HepG2 (cell line): ENCODE measurements at regions not wholly inside any gene's neighbourhood (a gene's known extent, or its start where the extent isn't known, plus 50 kb on each side); places are given as distances from the start of the nearest gene placed in this dataset.

Source experiments
- ATAC-seq: fragments of 200-7000 bp; cut with Tn5 transposase; 3 replicates; pipeline ENCODE4 v1.9.1; 2020; ENCODE audit warnings: mild to moderate bottlenecking, moderate library complexity
- BruUV-seq: library from RNA; stranded (reverse); fragments of 400-500 nt; replicated peaks from 2 replicates; lab custom pipeline; 2021; lab: Mats Ljungman, UMichigan
- CTCF ChIA-PET: fragments of 300-600 bp; formaldehyde crosslinking; extraction: SDS; loops from one replicate; lab custom pipeline; 2021; ENCODE audit warnings: low total read pairs, inconsistent platforms, low intra/inter-chr PET ratio; lab: Yijun Ruan, JAX
- POLR2A ChIA-PET: fragments of 350-600 bp; sonication (Branson Sonifier 250); formaldehyde crosslinking; loops from one replicate; lab custom pipeline; 2020; ENCODE audit warnings: antibody characterized with exemption, inconsistent platforms; lab: Yijun Ruan, JAX
- DNase-seq: peaks from one replicate; pipeline ENCODE4 v3.0.0-alpha.2; 2015; ENCODE audit warnings: low spot score
- FAIRE-seq: peaks from 3 replicates; lab custom pipeline; 2011; peaks lifted over from hg19 to GRCh38; lab: Jason Lieb, UNC
- H2AFZ ChIP-seq: one replicate; pipeline ENCODE4 v1.6.1; 2011; ENCODE audit warnings: low read length, inconsistent platforms
- H3K27ac ChIP-seq: fragments of 300-600 bp; 3 replicates; pipeline ENCODE4 v1.8.0; 2011; ENCODE audit warnings: mixed run types, mild to moderate bottlenecking, mixed read lengths, low read length, inconsistent platforms; ENCODE audit not compliant: insufficient read depth; ENCODE audit errors: extremely low read length
- H3K27me3 ChIP-seq, 2 experiments: fragments of 200-600 bp in 1 of 2; 2 replicates in 1 of 2; 3 replicates in 1 of 2; pipeline versions ENCODE4 v1.6.0 to v1.8.0; 2011; ENCODE audit warnings: low read length in 2 of 2, mild to moderate bottlenecking in 2 of 2, moderate library complexity in 2 of 2, inconsistent platforms in 1 of 2; ENCODE audit not compliant: insufficient read depth in 2 of 2, control insufficient read depth in 1 of 2
- H3K36me3 ChIP-seq, 2 experiments: fragments of 200-600 bp in 1 of 2; replicated peaks in 1 of 2; 2 replicates in 1 of 2; 3 replicates in 1 of 2; pipeline versions ENCODE4 v1.5.1 to v1.8.0; 2011; ENCODE audit warnings: low read length in 2 of 2, inconsistent platforms in 1 of 2; ENCODE audit not compliant: insufficient read depth in 2 of 2, control insufficient read depth in 1 of 2
- H3K4me1 ChIP-seq: 2 replicates; pipeline ENCODE4 v1.5.1; 2012; ENCODE audit warnings: low read length, inconsistent platforms; ENCODE audit not compliant: insufficient read depth
- H3K4me2 ChIP-seq: 2 replicates; pipeline ENCODE4 v1.6.0; 2011; ENCODE audit warnings: low read depth, low read length, inconsistent platforms
- H3K4me3 ChIP-seq, 3 experiments: fragments of 200-600 bp in 1 of 3; sonication (generic), shearing (Covaris generic) in 1 of 3; replicated peaks in 1 of 3; 2 replicates each; pipeline ENCODE4 v1.5.1; 2011 to 2016; ENCODE audit warnings: low read length in 3 of 3, inconsistent platforms in 2 of 3, low read depth in 2 of 3, mild to moderate bottlenecking in 2 of 3, control low read depth in 1 of 3, mixed read lengths in 1 of 3; ENCODE audit not compliant: insufficient read depth in 1 of 3
- H3K79me2 ChIP-seq: one replicate; pipeline ENCODE4 v1.6.1; 2011; ENCODE audit warnings: low read length, inconsistent platforms; ENCODE audit not compliant: insufficient read depth
- H3K9ac ChIP-seq: 2 replicates; pipeline ENCODE4 v1.6.0; 2011; ENCODE audit warnings: mild to moderate bottlenecking, low read depth, low read length, inconsistent platforms; ENCODE audit not compliant: insufficient read depth
- H3K9me3 ChIP-seq: 2 replicates; pipeline ENCODE4 v1.5.1; 2012; ENCODE audit warnings: mild to moderate bottlenecking, low read length
- H4K20me1 ChIP-seq: 2 replicates; pipeline ENCODE4 v1.6.0; 2011; ENCODE audit warnings: inconsistent platforms, mild to moderate bottlenecking, low read length, moderate library complexity; ENCODE audit not compliant: insufficient read depth
- IRF1 ChIP-seq: sonication (generic); formaldehyde crosslinking; IDR thresholded peaks from 2 replicates; pipeline ENCODE4 v1.4.0; 2020; ENCODE audit warnings: low read depth, mild to moderate bottlenecking, missing genetic modification reagents
- JUN ChIP-seq: sonication (generic); formaldehyde crosslinking; IDR thresholded peaks from 2 replicates; pipeline ENCODE4 v1.4.0; 2020; ENCODE audit warnings: mild to moderate bottlenecking, missing genetic modification reagents
- MAFK ChIP-seq, 2 experiments: IDR thresholded peaks in 1 of 2; conservative IDR thresholded peaks in 1 of 2; 2 replicates each; pipeline ENCODE4 v1.6.1; 2011; ENCODE audit warnings: improper control_type of control experiment in 2 of 2, low read length in 2 of 2
- NRL ChIP-seq: sonication (generic); formaldehyde crosslinking; IDR thresholded peaks from 2 replicates; pipeline ENCODE4 v1.5.0; 2020; ENCODE audit warnings: missing genetic modification reagents, mild to moderate bottlenecking, moderate library complexity, borderline replicate concordance
- XBP1 ChIP-seq: sonication (generic); formaldehyde crosslinking; IDR thresholded peaks from 2 replicates; pipeline ENCODE4 v1.5.0; 2020; ENCODE audit warnings: missing genetic modification reagents
- ZEB1 ChIP-seq: IDR thresholded peaks from 2 replicates; pipeline ENCODE4 v1.6.1; 2012; ENCODE audit warnings: mild to moderate bottlenecking, low read depth, inconsistent platforms; ENCODE audit not compliant: insufficient replicate concordance
- ZFAT ChIP-seq: sonication (generic); formaldehyde crosslinking; conservative IDR thresholded peaks from 2 replicates; pipeline ENCODE4 v1.8.1; 2023; ENCODE audit warnings: missing genetic modification reagents, inconsistent platforms
- ZNF253 ChIP-seq: sonication (generic); formaldehyde crosslinking; IDR thresholded peaks from 2 replicates; pipeline ENCODE4 v1.8.0; 2022; ENCODE audit warnings: mild to moderate bottlenecking, missing genetic modification reagents, borderline replicate concordance
- WGBS: methylation state at CpG from one replicate; pipeline ENCODE4 v1.1.6; 2017; ENCODE audit warnings: low lambda C conversion rate; 5-methylcytosine and 5-hydroxymethylcytosine counted together
- in situ Hi-C: cut with HindIII; loops from 2 replicates; pipeline ENCODE4 v1.10.0; 2017; ENCODE audit warnings: low pct_unique_long_range_greater_than_20kb; ENCODE audit not compliant: extremely low pct_ligation_motif_present
- intact Hi-C: fragments of 100-400 bp; cut with micrococcal nuclease; formaldehyde crosslinking; loops from one replicate; pipeline ENCODE4 v1.10.0; 2022; ENCODE audit not compliant: unreplicated experiment

DNA sequence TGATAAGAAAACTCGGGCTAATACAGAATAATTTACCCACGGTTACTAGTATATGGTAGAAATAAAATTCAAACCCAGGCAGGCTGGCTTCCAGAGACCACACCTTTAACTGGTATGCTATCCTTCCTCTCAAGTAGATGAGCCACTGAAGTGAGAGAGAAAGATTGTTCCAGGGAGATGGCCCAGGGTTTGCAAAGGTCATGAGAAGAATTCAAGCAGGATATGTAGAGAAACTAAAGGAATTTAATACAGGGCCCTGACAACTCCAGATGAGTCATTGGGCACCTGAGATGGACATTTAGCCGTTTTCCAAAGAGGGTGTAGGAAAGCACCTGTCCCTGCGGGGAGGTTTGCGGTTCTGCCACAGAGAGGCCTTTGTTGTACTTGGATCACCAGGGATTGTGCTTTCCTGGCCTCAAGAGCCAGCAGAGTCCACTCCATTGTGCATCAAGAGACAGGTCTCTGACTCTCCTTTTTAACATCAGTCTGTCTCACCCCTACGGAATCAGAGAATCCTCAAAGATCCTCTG, 152.7 kb upstream of the BLID start:
- WGBS = 39% methylated on average over 5 of the region's 6 CpGs
- no peak overlapping the region for H3K9ac ChIP-seq
- no peaks in the 10 kb centered on the region for H3K36me3 ChIP-seq
- no peaks in the 10 kb centered on the region for H3K79me2 ChIP-seq
- CTCF ChIA-PET = no interaction called here
- intact Hi-C loops = no loop called here
- TF ChIP-seq NRL = no peak
- TF ChIP-seq ZEB1 = no peak
- TF ChIP-seq XBP1 (CRISPR knock-in tag) = no peak
- TF ChIP-seq JUN (CRISPR knock-in tag) = no peak
- FAIRE-seq (no peak), ATAC-seq (no peak), DNase-seq (no peak)
- POLR2A ChIA-PET = no interaction called here
- in situ Hi-C loops = no loop called here
- no peak overlapping the region for H3K4me2 ChIP-seq
- no peak overlapping the region for H3K4me3 ChIP-seq
- H3K4me1 ChIP-seq = no peaks in the 10 kb centered on the region
- no peaks in the 10 kb centered on the region for H4K20me1 ChIP-seq
- no peaks in the 10 kb centered on the region for H3K27me3 ChIP-seq
- H2AFZ ChIP-seq = no peak overlapping the region
- no TSS peak for BruUV-seq
- H3K9me3 ChIP-seq = no peaks in the 10 kb centered on the region
- H3K27ac ChIP-seq = no peak overlapping the region

GRCh38 chr11:122267602-122268001, 151.6 kb upstream of the BLID start:
- no peak overlapping the region for H3K4me2 ChIP-seq
- intact Hi-C loops = no loop called here
- CTCF ChIA-PET = no interaction called here
- BruUV-seq = no TSS peak
- no peaks in the 10 kb centered on the region for H3K9me3 ChIP-seq
- TF ChIP-seq ZFAT (CRISPR knock-in tag) (no peak), ZNF253 (no peak), MAFK (conservative IDR thresholded peaks at IDR 0.05 in 1 of 2, IDR thresholded peaks at IDR 0.05 in 1 of 2; ENCODE audit: low read length in 2 of 2) (peak; percentile 28 to 74; a peak in 3 of 4 replicates), IRF1 (no peak)
- no peak for FAIRE-seq
- WGBS = 74% methylated on average over 2 of the region's 2 CpGs
- ATAC-seq = no peak
- H3K27ac ChIP-seq = no peak overlapping the region
- H4K20me1 ChIP-seq = no peaks in the 10 kb centered on the region
- no peaks in the 10 kb centered on the region for H3K4me1 ChIP-seq
- POLR2A ChIA-PET = no interaction called here
- H3K27me3 ChIP-seq = no peaks in the 10 kb centered on the region
- H3K36me3 ChIP-seq = no peaks in the 10 kb centered on the region
- H3K79me2 ChIP-seq = no peaks in the 10 kb centered on the region
- no peak overlapping the region for H3K4me3 ChIP-seq
- no peak overlapping the region for H2AFZ ChIP-seq
- no peak for DNase-seq
- H3K9ac ChIP-seq = no peak overlapping the region
- in situ Hi-C loops = no loop called here
